HEK293 (cell line): ENCODE measurements at regions not wholly inside any gene's neighbourhood (a gene's known extent, or its start where the extent isn't known, plus 50 kb on each side); places are given as distances from the start of the nearest gene placed in this dataset.

Experiments used
- CTCF ChIP-seq: fragments of 450-650 bp; formaldehyde crosslinking; IDR thresholded peaks from 2 replicates; pipeline ENCODE4 v1.5.1; 2016; ENCODE audit warnings: missing biosample characterization, missing genetic modification characterization
- KLF10 ChIP-seq: fragments of 450-650 bp; IDR thresholded peaks from 2 replicates; pipeline ENCODE4 v1.5.1; 2018; ENCODE audit warnings: missing biosample characterization, mild to moderate bottlenecking, missing genetic modification characterization
- ZNF266 ChIP-seq: fragments of 450-650 bp; formaldehyde crosslinking; IDR thresholded peaks from 2 replicates; pipeline ENCODE4 v1.5.1; 2016; ENCODE audit warnings: missing biosample characterization, missing genetic modification characterization, low read depth
- TF ChIP-seq, protein P1 (sequence below): fragments of 450-650 bp; formaldehyde crosslinking; IDR thresholded peaks from 2 replicates; pipeline ENCODE4 v1.5.1; 2016; ENCODE audit warnings: missing biosample characterization, missing genetic modification characterization, low read depth

DNA sequence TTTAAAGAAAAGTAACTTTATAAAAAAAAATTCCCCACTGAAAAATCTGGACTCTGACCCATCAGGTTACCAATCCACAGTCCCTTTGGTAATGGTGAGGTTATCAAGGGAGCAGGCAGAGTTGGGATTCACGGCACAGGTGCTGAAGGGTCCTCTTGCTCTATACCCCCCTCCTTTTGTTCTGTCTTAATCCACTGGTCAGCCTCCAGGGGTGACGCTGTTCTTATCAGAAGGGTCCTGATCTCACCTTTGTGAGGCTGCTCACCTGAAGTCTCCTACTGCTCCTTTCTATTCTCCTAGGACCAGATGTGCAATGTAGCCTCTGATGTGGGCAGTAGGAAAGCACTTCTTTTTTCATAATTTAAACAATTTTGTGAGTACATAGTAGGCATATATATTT is 80.6 kb upstream of the E2F8 start:
- TF ChIP-seq KLF10 (tag by site-specific recombination), result no peak
- no peak for TF ChIP-seq CTCF
- TF ChIP-seq, protein P1, sequence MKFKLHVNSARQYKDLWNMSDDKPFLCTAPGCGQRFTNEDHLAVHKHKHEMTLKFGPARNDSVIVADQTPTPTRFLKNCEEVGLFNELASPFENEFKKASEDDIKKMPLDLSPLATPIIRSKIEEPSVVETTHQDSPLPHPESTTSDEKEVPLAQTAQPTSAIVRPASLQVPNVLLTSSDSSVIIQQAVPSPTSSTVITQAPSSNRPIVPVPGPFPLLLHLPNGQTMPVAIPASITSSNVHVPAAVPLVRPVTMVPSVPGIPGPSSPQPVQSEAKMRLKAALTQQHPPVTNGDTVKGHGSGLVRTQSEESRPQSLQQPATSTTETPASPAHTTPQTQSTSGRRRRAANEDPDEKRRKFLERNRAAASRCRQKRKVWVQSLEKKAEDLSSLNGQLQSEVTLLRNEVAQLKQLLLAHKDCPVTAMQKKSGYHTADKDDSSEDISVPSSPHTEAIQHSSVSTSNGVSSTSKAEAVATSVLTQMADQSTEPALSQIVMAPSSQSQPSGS, result no peak
- no peak for TF ChIP-seq ZNF266 (tag by site-specific recombination)
